NT2/D1 (cell line): ENCODE measurements at regions not wholly inside any gene's neighbourhood (a gene's known extent, or its start where the extent isn't known, plus 50 kb on each side); places are given as distances from the start of the nearest gene placed in this dataset.

Source experiments
- SUZ12 ChIP-seq: IDR thresholded peaks from 2 replicates; pipeline ENCODE4 v1.6.1; 2011; ENCODE audit not compliant: insufficient read length, insufficient read depth; ENCODE audit errors: extremely low read depth
- YY1 ChIP-seq: IDR thresholded peaks from 2 replicates; pipeline ENCODE4 v1.6.1; 2011; ENCODE audit not compliant: insufficient read length, insufficient read depth
- ZNF274 ChIP-seq: IDR thresholded peaks from 2 replicates; pipeline ENCODE4 v1.6.1; 2011; ENCODE audit warnings: mild to moderate bottlenecking, low read depth, low read length

- no peak for TF ChIP-seq SUZ12
- no peak for TF ChIP-seq YY1
- no peak for TF ChIP-seq ZNF274
These were observed 115.7 kb upstream of the EFNA5 start for GRCh38 chr5:107786424-107786823.
